ENCODE measurements at regions not wholly inside any gene's neighbourhood (a gene's known extent, or its start where the extent isn't known, plus 50 kb on each side); places are given as distances from the start of the nearest gene placed in this dataset.

DNA sequence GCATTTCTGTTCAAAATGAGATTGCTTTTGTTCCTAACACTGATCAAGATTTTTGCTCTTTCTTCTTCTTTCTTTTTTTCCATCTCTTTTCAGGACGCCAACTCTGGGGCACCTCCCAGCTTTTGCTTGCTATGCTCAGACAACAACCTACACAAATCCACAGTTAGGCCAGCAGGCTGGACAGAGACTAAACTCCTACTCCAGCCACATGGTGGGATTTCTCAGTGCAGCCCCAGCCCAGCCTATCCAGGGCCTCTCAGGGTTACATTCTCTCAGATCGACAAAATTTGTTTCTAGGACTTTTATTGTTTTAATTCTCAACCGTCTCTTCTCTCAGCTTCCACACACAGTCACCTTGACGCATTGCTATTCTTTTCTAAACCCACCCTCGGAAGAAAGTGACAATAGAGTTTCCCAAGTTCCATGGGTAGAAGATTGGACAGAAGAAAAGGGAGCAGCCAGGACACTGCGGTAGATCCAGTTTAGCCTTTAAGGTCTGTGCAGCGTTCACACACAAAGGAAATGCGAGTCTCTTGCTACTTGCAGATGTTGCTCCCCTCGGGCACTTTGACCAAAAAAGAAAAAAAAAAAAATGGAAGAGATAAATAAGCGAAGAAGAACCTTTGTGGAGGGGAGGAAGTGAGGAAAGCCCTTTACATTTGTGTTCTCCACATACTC is 588.6 kb upstream of the GRAMD2B start:
- no peak for DNase-seq

DNA sequence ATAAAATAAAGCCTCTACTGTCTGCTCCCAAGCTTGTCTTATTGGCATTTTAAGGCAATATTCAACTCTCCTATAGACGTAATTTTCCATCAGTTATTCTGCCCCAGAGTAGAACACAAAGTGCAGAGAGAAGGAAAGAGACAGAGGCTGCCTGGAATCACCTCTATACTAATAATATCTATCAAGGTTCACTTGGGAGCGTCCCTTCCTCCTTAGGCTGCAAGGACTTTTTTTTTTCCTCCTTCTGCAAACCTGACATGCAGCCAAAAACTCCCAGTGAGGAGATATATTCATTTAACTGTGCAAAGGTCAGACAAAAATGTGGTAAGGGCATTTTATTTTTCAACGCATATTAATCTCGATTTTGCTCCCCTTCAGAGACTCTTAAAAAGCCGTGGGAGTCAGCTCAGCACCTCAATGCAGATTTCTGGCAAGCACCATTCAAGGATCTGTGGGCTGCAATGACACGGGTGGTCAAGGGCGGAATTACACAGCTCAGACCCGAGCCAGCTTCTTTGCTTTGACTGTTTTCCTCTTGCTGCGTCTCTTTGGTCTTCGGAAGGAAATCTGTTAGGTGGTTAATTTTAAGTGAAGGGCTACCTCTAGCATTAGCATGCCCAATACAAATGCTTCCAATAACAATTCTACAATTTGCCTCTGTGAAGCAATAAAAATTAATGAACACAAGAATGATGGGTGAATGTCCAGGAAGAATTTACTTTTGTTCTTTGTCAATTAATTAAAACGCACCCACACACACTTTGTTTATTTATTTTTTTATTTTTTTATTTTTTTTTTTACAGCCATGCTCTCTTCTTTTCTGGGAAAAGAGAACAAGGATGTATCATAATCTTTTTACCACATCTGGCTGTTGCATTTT is 587.7 kb upstream of the GRAMD2B start:
- DNase-seq: no peak

DNA sequence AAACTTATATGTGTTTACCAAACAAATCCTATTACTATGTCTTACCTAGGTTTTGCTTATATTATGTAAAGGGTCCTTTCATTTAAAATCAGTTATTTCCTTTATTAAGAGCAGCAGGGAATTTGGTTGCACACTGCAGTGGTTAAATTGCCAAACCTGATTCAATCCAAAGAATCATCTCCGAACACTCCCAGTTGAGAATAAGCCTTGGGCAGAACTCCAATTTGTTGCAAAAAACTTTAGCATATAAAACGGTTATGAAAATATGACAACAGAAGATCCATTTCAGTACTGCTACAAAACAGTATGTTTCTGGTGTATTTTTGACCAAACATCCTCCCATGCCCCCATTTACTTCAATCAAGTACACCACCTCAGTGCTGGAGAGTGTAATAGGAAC is 587.0 kb upstream of the GRAMD2B start:
- DNase-seq: no peak

DNA sequence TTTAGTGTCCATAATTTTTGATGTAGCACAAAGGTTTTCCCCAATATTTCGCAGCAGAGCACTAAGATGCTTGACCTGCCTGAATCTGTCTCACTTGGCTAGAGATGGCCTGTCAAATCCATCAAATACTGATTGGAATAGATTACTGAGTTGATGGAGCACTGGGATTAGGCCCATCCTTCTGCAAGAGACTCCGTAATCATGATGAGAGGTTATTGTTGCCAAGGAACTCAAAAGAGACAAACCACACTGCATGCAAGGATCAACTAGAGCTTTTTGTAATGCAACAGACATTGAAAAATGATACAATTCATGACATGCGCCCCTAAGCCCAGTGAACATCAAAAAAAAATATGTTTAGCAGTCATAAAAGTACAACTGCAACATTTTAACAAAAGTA is 585.3 kb upstream of the GRAMD2B start:
- no peak for DNase-seq

DNA sequence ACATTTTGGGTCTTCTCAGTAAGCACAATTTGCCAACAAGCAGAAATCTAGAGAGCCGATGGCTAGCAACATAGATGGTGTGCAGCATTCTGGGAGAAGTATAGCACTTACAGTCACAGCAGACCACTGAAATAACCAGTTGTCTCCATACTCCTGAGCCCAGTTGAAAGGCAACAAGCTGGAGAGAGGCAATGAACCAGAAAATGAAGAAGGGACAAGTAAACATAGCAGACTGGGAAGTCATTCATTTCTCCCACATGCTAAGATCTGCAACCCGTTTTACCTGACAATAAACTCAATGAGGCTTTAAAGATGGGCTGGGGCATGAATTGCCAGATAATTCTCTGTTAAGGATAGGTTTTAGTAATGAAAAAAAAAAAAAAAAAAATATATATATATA is 575.6 kb upstream of the GRAMD2B start:
- DNase-seq: no peak

DNA sequence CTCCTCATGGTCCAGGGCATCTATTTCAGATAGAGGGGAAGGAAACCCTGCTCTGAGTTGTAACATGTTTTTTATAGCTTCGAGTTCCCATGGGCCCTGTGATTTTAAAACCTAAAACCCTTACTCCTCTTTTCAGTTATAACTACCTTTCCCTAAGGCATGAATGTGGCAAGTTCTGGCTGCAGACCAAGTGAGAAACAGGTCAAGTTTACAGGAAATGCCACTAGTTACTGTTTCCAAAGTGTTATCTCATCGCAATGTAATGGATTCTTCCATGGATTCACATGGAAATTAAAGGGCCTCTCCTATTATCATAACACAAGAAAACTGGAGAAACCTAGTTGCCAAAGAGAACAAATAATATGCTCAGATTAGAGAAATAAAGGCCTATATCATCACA is 574.5 kb upstream of the GRAMD2B start:
- no peak for DNase-seq

DNA sequence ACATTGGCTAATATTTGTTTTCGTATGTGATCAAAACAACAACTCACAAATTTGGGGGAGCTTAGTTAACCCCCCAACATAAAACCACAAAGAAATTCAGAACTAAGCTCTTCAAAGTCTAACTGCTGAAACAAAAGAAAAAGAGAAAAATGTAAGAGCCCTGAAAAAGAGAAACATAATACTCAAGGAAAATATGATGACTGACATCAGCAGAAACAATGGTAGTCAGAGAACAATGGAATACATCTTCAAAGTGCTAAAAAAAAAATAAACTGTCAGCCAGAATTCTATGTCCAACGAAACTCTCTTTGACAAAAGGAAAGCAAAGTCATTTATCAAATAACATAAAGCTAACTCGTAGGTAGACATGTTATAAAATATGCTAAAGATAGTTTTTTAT is 566.3 kb upstream of the GRAMD2B start:
- DNase-seq: no peak

DNA sequence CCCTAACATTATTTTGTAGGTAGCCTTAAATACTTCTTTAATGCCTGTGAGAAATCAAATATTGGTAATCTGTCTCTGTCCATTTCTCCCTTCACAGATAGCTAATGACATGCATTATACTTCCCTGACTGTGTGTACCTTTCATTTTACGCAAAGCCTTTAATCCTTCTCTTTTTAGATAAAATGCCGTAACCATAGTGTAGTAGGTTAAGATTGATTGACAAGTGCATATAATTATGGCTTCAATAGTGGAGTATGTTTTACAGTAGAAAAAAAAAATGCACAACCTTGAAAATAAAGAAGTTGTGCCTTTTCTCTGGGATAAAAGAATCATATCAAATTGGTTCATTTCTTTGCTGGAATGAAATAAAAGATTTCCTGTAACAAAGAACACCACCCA is 559.6 kb upstream of the GRAMD2B start:
- DNase-seq: no peak

DNA sequence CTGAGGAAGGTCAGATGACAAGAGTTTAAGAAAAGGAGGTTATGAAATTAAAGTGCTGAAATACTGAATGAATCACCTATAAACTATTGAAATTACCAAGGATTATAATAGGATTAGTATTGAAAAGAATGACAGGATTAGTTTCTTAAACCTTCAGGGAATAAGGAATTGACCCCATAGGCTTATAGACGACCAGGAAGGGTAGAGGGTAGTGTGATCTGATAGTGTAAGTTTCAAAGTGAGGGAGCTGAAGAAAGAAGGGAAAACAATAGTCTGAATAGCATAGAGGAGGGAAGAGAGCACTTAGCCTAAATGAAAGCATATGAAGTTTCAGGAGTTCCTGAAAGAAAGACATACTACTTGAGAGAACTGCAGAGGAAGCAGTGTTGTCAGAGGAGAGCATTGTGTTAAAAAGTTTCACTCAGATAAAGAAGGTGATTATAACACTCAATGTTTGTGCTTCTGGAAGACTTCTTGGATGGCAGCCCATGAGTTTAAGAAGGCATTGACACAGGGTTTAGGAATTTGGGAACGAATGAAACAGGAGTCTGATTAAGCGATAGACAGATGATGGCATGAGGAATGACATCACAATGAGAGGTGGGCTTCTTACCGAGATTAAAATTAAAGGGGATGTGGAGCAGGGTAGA is 557.9 kb upstream of the GRAMD2B start:
- DNase-seq: no peak

DNA sequence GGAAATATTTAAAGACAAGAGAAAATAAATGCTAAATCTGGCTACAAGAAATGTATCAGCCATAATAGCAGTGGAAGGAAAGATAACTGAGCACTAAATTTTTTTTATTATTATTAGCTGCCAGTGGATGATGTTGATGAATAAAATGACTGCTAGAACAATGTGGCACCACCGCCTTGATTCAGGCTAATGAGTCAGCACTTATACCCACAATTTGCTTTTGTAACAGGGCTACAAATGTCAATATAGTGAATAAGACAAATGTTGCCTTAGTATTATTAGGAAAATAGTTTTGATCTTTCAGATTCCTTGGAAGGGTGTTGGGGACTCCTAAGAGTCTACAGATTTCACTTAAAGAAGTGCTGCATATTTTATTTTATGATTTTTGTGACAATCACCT is 555.2 kb upstream of the GRAMD2B start:
- no peak for DNase-seq

DNA sequence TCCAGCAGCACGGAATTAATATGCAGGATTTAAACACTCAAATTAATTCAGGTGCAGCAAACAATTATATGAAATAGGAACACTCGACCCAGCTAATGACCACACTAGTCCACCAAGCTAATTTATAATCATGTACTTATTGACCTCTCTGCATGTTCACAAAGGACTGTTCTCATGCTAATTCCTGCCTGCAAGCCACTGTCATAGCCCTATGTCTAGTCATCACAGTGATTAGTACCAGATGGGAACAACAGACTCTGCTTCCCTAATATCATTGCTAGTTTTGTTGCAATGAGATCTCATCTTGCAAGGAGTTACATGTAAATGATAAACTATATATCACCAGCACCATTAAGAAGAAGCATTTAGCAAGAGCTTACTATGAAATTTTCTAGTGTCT is 553.0 kb upstream of the GRAMD2B start:
- no peak for DNase-seq

DNA sequence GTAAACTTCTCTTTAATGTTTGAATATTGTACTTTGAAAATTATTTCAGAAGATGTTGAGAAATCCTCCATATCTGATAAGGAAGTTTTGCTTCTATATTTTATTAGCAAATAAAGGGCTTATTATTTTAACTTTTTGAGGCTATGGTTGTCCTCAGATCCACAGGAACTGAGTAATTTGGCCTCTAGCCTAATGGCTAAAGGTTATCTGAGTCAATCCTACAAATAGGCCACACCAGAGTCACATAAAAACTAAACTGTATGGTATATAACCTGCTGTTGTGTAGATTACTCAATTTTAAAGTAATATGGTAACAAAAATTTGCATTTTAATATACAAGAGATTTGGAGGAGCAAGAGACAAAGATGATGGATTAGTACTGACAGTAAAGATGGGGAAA is 549.2 kb upstream of the GRAMD2B start:
- DNase-seq: no peak

DNA sequence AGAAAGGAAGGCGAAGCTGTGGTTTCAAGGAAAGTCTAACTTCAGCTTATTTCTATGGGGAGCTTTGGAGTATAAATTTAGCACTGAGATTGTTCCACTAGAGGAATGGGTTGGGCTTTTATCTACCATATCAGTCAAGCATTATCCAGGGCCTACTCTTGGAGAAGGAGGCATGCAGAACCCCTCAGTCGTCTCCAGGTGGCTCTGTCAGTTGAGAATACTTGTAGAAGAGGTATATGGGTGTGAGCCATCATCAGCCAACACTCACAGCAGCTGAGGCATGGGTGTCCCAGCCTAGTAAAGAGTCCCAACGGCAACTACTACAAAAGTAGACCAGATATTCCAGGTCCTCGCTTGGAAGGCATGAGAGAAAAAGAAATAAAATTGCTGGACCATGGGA is 548.5 kb upstream of the GRAMD2B start:
- DNase-seq: no peak

DNA sequence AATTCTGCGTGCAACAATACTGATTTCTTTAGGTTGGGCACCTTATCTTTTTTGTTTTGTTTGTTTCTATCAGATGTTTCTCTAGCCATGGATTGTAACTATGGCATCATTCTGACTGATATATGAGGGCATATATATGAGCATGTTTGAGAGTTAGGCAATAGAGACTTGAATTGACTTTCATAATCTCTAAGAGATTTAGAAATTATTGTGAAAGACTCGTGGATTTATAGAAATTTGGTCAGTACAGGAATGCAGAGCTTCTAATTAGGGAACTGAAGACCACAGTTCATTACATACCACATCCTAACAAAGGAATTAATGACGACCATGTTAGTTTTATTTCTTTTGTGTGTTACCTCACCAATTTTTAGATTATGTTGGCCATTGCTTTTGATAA is 546.0 kb upstream of the GRAMD2B start:
- no peak for DNase-seq

DNA sequence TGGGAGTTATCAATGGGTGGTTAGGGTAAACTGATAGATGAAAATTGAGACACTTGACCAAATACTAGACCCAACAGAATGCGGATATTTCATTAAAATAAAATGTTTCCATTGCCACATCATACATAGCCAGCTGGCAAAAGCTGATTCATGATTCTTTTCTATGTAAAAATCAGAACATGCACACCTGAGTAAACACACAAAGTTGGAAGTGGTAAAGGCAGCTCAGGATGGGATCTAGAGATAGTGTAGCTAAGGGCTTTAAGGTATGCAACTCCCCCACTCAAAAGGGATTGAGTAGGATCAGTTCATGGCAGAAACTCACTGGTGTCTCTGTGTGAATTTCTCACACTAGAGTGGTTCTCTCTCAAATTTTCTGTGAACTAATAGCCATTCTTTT is 541.1 kb upstream of the GRAMD2B start:
- DNase-seq: no peak

DNA sequence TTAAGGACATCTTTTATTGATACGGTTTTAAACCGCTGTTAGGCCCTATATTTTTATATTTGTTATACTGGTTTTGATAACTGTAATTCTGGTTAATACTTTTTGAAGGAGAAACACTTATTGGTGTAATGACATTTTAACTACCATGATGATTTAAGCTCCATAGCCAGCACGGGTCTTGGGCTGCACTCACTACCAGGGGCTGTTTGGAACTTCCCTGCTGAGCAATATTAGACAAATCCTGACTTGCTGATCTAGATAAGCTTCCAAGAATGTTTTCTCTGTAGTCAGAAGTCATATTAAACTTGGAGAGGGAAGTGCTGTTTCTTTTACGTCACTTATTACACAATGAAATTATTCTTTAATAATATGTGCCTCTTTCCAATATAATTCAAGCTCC is 540.0 kb upstream of the GRAMD2B start:
- no peak for DNase-seq

DNA sequence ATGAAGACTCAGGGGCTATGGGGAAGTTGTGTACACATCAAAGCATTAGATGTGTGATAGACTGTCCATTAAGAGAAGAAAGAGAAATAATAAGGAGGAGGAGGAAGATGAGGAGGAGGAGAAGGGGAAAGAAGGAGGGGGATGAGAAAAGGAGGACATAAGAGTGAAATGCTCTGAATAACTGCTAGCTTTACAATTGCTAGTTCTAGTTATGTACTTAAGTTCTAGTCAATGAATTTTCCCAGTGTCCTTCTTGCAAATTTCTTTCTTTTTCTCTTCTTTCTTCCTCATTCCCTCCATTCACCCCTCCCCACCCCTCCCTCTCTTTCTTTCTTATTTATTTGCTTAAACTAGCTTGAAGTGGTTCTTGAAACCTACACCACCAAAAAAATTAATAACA is 534.9 kb upstream of the GRAMD2B start:
- DNase-seq: no peak

DNA sequence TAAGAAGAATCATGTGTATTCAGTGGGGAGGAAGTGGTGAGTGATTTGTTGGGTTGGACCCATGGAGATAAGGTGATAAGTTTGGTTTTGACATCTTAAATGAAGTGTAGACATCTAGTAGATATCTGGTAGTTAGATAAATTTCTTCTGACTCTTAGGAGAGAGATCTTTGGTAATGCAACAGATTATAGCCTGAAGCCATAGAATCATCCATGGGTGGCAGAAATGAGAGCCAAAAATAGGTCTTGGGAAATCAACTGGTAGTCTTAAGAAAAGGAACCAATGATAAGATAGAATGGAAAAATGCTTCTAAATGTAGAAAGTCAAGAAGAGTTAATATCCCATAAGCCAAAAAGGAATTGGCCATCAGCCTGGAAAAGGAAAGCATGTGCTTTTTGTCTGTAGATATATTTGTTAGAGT is 532.7 kb upstream of the GRAMD2B start:
- DNase-seq: no peak

DNA sequence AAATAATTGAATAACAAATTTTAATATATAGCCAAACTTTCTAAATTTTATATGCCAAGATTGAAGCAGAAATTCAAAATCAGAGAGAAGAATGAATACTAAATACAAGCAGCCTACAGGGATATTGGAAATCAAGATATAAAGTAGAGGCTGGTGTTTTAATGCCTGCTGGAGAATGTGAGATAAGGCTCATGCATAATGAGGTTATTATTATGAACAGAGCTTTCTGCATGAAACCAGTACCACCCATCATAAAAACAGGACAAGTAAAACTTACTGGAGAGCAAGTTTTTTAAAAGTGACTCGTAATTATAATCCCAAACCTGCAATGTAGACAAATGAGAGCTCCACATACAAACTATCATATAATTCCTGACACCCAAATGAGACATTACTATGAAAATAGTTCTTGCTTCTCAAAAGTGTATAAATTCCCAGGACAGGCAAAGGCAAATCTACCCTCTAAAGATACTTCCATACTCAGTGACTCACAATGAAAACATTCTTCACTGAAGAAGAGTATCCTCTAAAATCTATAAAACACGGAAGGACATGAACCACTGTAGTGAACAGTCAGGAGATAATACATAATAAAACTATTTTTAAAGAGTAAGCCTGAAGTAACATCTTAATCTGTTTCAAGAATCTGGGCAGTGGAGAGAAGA is 532.0 kb upstream of the GRAMD2B start:
- DNase-seq: no peak

DNA sequence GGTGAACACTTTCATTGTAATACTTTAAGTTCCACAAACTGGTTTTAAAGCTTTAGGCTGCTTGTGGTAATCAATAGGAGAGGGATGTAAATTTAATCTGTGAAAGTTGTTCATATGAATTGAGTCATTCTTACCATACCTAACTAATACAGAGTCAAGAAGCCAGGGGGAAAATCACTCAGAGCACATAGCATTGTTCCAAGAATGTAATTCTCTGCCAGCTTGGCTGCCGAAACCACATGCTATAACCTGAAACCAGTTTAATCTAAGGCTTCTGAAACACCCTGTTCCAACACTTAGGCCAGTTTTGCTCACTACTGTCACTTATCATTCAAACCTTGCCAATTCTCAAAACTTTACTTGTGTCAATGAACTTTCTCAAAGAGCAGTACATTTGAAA is 528.8 kb upstream of the GRAMD2B start:
- DNase-seq: no peak

DNA sequence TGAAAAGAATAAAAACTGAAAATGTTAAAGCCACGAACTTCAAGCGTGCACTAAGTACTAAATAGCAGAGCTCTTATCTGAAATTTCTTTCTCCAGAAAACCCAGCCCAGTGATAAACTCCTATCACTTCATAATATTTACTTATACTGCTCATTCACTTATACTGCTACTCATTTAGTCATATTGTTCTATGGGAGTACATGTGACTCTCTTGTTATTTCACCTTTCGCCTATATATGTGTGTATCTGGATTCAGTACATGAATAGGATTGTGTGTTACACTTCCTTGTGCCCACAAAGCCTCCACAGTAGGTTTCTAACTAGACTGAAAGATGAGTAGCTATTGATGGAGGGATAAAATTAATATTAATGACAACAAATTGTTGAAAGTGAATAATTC is 526.8 kb upstream of the GRAMD2B start:
- DNase-seq: no peak

DNA sequence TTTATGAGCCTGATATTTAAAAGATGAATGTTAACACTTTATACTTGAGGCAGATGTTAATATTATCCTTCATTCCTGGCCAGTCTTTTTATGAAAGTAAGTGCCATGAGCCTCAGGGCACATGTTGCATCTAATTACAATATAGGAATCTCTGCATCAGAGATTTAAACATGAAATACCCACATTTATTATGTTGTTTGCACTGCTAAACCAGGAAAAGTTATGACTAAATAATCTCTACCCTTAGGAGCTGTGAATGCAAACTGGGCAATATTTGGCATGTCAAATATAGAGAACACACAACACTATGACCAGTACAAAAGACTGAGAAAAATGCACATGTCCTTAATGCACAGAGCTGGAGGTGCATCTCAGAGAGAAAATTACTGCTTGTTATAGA is 526.1 kb upstream of the GRAMD2B start:
- DNase-seq: no peak

DNA sequence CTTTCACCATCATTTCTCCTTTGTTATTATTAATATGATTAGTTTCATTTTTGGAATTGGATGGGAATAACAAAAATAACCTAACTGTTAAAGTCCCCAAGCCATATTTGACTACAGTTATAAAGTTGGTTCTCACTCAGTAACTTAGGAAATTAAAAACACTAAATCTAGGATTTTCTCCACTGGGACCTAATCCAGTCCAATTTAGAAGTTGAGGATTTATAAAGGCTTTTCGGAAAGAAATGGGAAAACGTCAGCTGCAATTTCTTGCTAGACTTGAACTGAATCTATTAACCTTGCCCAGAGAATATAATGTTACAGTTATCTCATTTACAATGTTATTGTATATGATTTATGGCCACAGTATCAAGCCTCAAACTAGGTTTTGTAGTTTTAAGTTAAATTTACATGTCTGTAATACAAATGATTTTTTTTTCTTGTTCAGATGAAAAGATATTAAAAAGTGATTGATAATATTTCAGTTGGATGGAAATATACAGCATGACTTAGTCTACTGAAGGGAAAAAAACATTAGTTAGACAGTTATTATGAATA is 524.3 kb upstream of the GRAMD2B start:
- no peak for DNase-seq

Measured in DMS79 (cell line).